Neural cell (in vitro differentiated cells): ENCODE measurements at regions not wholly inside any gene's neighbourhood (a gene's known extent, or its start where the extent isn't known, plus 50 kb on each side); places are given as distances from the start of the nearest gene placed in this dataset.

ENCODE experiments used
- H2AFZ ChIP-seq: fragments of 200-600, 300-800 bp; sonication (generic), shearing (Covaris generic); 2 replicates; pipeline ENCODE4 v1.6.0; 2014; ENCODE audit warnings: low read depth, mild to moderate bottlenecking, antibody characterized with exemption, low read length, moderate library complexity
- H3F3A ChIP-seq: fragments of 200-600 bp; shearing (Covaris generic); 2 replicates; pipeline ENCODE4 v1.6.1; 2016; ENCODE audit warnings: mild to moderate bottlenecking, moderate library complexity, mixed read lengths, antibody characterized with exemption, low read length; ENCODE audit not compliant: insufficient read depth, poor library complexity, severe bottlenecking
- H3K27ac ChIP-seq: fragments of 200-600, 300-800 bp; sonication (generic), shearing (Covaris generic); 2 replicates; pipeline ENCODE4 v1.5.1; 2014; ENCODE audit warnings: mild to moderate bottlenecking, low read length, moderate library complexity
- H3K27me3 ChIP-seq: fragments of 300-800, 200-600 bp; sonication (generic), shearing (Covaris generic); 2 replicates; pipeline ENCODE4 v1.6.0; 2014; ENCODE audit warnings: mild to moderate bottlenecking, low read depth, low read length, moderate library complexity; ENCODE audit not compliant: insufficient read depth
- H3K36me3 ChIP-seq: fragments of 300-800, 200-600 bp; sonication (generic), shearing (Covaris generic); 2 replicates; pipeline ENCODE4 v1.5.1; 2014; ENCODE audit warnings: mild to moderate bottlenecking, antibody characterized with exemption, low read length, moderate library complexity; ENCODE audit not compliant: insufficient read depth
- H3K4me2 ChIP-seq: fragments of 300-800, 200-600 bp; sonication (generic), shearing (Covaris generic); 2 replicates; pipeline ENCODE4 v1.6.0; 2014; ENCODE audit warnings: mild to moderate bottlenecking, low read length
- H3K4me3 ChIP-seq: fragments of 300-800, 200-600 bp; sonication (generic), shearing (Covaris generic); 2 replicates; pipeline ENCODE4 v1.5.1; 2014; ENCODE audit warnings: mild to moderate bottlenecking, low read length, moderate library complexity
- H3K79me2 ChIP-seq: fragments of 200-600 bp; shearing (Covaris generic); replicated peaks from 2 replicates; pipeline ENCODE4 v1.6.0; 2014; ENCODE audit warnings: mild to moderate bottlenecking, low read length, moderate library complexity; ENCODE audit not compliant: insufficient read depth
- H3K9ac ChIP-seq: fragments of 300-800, 200-600 bp; sonication (generic), shearing (Covaris generic); 2 replicates; pipeline ENCODE4 v1.6.1; 2016; ENCODE audit warnings: mild to moderate bottlenecking, low read length, mixed read lengths
- H3K9me2 ChIP-seq: fragments of 200-600 bp; shearing (Covaris generic); 2 replicates; pipeline ENCODE4 v1.6.1; 2016; ENCODE audit warnings: mild to moderate bottlenecking, low read length, mixed read lengths; ENCODE audit not compliant: insufficient read depth
- H3K9me3 ChIP-seq: fragments of 200-600, 300-800 bp; sonication (generic), shearing (Covaris generic); 2 replicates; pipeline ENCODE4 v1.6.1; 2016; ENCODE audit warnings: mild to moderate bottlenecking, mixed run types, low read length, moderate library complexity, mixed read lengths
- H4K20me1 ChIP-seq: fragments of 200-600 bp; shearing (Covaris generic); 2 replicates; pipeline ENCODE4 v1.6.1; 2016; ENCODE audit warnings: mild to moderate bottlenecking, mixed run types; ENCODE audit not compliant: insufficient read depth
- CTCF ChIP-seq: fragments of 450-650 bp; IDR thresholded peaks from 2 replicates; pipeline ENCODE4 v1.5.1; 2014; ENCODE audit warnings: antibody characterized with exemption, mild to moderate bottlenecking, moderate library complexity; ENCODE audit not compliant: poor library complexity, severe bottlenecking
- EP300 ChIP-seq: fragments of 450-650 bp; conservative IDR thresholded peaks from 2 replicates; pipeline ENCODE4 v1.6.1; 2014; ENCODE audit warnings: antibody characterized with exemption, mild to moderate bottlenecking, moderate library complexity; ENCODE audit not compliant: poor library complexity, severe bottlenecking
- EZH2 ChIP-seq: fragments of 200-600, 300-800 bp; shearing (Covaris generic), sonication (generic); IDR thresholded peaks from 2 replicates; pipeline ENCODE4 v1.6.1; 2014; ENCODE audit warnings: antibody characterized with exemption, low read length, borderline replicate concordance, mild to moderate bottlenecking; ENCODE audit not compliant: insufficient read depth, poor library complexity, severe bottlenecking
- MXI1 ChIP-seq: fragments of 450-650 bp; conservative IDR thresholded peaks from 2 replicates; pipeline ENCODE4 v1.6.1; 2014; ENCODE audit warnings: antibody characterized with exemption, mild to moderate bottlenecking; ENCODE audit not compliant: poor library complexity, severe bottlenecking
- POLR2AphosphoS5 ChIP-seq: IDR thresholded peaks from 2 replicates; pipeline ENCODE4 v1.6.1; 2012
- RAD21 ChIP-seq: fragments of 450-650 bp; conservative IDR thresholded peaks from 2 replicates; pipeline ENCODE4 v1.6.1; 2014; ENCODE audit warnings: antibody characterized with exemption, mild to moderate bottlenecking, moderate library complexity
- SMC3 ChIP-seq: fragments of 450-650 bp; conservative IDR thresholded peaks from 2 replicates; pipeline ENCODE4 v1.6.1; 2014; ENCODE audit warnings: antibody characterized with exemption, mild to moderate bottlenecking, moderate library complexity; ENCODE audit not compliant: poor library complexity
- TAF1 ChIP-seq: IDR thresholded peaks from 2 replicates; pipeline ENCODE4 v1.6.1; 2012; ENCODE audit warnings: low read depth
- TF ChIP-seq, protein P1 (sequence below): IDR thresholded peaks from 2 replicates; pipeline ENCODE4 v1.6.1; 2012; ENCODE audit warnings: borderline replicate concordance

- peak; percentile 92 for TF ChIP-seq CTCF
- TF ChIP-seq POLR2AphosphoS5: peak; percentile 90
- peak; percentile 62 for TF ChIP-seq SMC3
- peak; percentile 62 for TF ChIP-seq TAF1
- TF ChIP-seq MXI1: peak; percentile 87
- peak; percentile 54 for TF ChIP-seq RAD21
- no peak for TF ChIP-seq EZH2
- TF ChIP-seq EP300: peak; percentile 52
- TF ChIP-seq, protein P1, sequence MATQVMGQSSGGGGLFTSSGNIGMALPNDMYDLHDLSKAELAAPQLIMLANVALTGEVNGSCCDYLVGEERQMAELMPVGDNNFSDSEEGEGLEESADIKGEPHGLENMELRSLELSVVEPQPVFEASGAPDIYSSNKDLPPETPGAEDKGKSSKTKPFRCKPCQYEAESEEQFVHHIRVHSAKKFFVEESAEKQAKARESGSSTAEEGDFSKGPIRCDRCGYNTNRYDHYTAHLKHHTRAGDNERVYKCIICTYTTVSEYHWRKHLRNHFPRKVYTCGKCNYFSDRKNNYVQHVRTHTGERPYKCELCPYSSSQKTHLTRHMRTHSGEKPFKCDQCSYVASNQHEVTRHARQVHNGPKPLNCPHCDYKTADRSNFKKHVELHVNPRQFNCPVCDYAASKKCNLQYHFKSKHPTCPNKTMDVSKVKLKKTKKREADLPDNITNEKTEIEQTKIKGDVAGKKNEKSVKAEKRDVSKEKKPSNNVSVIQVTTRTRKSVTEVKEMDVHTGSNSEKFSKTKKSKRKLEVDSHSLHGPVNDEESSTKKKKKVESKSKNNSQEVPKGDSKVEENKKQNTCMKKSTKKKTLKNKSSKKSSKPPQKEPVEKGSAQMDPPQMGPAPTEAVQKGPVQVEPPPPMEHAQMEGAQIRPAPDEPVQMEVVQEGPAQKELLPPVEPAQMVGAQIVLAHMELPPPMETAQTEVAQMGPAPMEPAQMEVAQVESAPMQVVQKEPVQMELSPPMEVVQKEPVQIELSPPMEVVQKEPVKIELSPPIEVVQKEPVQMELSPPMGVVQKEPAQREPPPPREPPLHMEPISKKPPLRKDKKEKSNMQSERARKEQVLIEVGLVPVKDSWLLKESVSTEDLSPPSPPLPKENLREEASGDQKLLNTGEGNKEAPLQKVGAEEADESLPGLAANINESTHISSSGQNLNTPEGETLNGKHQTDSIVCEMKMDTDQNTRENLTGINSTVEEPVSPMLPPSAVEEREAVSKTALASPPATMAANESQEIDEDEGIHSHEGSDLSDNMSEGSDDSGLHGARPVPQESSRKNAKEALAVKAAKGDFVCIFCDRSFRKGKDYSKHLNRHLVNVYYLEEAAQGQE: peak; percentile 35
- H3K9me3 ChIP-seq: no peaks in the 10 kb centered on the region
- H3K4me2 ChIP-seq: peak overlapping the region; percentile 65
- H2AFZ ChIP-seq: peak overlapping the region; percentile 60
- H3K9ac ChIP-seq: peak overlapping the region; percentile 80
- peak overlapping the region; percentile 8 for H3K27ac ChIP-seq
- H3F3A ChIP-seq: no peaks in the 10 kb centered on the region
- H3K36me3 ChIP-seq: no peaks in the 10 kb centered on the region
- H3K79me2 ChIP-seq: peaks cover 21% of the 10 kb centered on the region
- H3K9me2 ChIP-seq: no peaks in the 10 kb centered on the region
- H3K27me3 ChIP-seq: no peaks in the 10 kb centered on the region
- H4K20me1 ChIP-seq: no peaks in the 10 kb centered on the region
- peak overlapping the region; percentile 86 for H3K4me3 ChIP-seq
These were observed 127.1 kb upstream of the ZNF746 start for GRCh38 chr7:149624419-149625339.

DNA sequence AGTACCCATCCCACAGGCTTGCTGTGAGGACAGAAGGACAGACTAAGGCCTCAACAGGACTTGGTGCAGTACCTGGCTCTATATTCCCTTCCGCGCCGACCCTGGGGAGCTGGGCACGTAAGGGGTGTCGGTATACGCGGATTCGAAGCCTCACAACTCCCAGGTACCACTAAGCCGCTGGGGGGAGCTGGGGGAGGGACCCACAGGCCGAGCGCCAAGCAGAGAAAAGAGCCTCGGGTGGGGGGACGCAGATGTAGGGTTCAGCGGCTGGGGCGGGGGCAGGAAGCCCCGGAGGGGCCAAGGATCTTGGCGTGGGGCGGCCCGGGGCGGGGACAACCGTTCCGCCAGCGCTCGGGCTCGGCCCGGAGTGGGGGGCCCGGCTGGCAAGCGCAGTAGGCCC, 126.4 kb upstream of the ZNF746 start:
- Histone ChIP-seq H3K79me2 (peaks cover 21% of the 10 kb centered on the region), H3K4me2 (peak overlapping the region; percentile 80), H3K27me3 (no peaks in the 10 kb centered on the region), H3K9me2 (no peaks in the 10 kb centered on the region), H3K9ac (peak overlapping the region; percentile 80), H2AFZ (no peak overlapping the region), H3K36me3 (no peaks in the 10 kb centered on the region), H3F3A (no peaks in the 10 kb centered on the region), H3K9me3 (no peaks in the 10 kb centered on the region), H3K27ac (peak overlapping the region; percentile 34), H4K20me1 (no peaks in the 10 kb centered on the region), H3K4me3 (peak overlapping the region; percentile 86)
- TF ChIP-seq SMC3 (no peak), RAD21 (no peak), CTCF (no peak), EP300 (no peak), MXI1 (no peak), EZH2 (no peak), POLR2AphosphoS5 (no peak), TAF1 (no peak)
- TF ChIP-seq, protein P1: no peak
